SJSA1 (cell line): ENCODE measurements at regions not wholly inside any gene's neighbourhood (a gene's known extent, or its start where the extent isn't known, plus 50 kb on each side); places are given as distances from the start of the nearest gene placed in this dataset.
"Not testable (repeated sequence)": the region's sequence is repeated elsewhere in the genome, so short reads cannot be mapped to it uniquely, and the experiment has no call there.

ENCODE experiments used
- DNase-seq, 2 experiments: peaks; one replicate each; pipeline ENCODE4 v3.0.0-alpha.2; 2015 to 2020; ENCODE audit warnings: low spot score in 2 of 2, low read depth in 1 of 2
- H3K27ac ChIP-seq: fragments of 250-450 bp; sonication (Bioruptor Pico); 2 replicates; pipeline ENCODE4 v1.5.1; 2020; ENCODE audit warnings: mild to moderate bottlenecking, moderate library complexity
- H3K27me3 ChIP-seq: fragments of 250-450 bp; sonication (Bioruptor Pico); replicated peaks from 2 replicates; pipeline ENCODE4 v1.5.1; 2020; ENCODE audit warnings: mild to moderate bottlenecking, moderate library complexity
- H3K36me3 ChIP-seq: fragments of 250-450 bp; sonication (Bioruptor Pico); 2 replicates; pipeline ENCODE4 v1.5.1; 2020; ENCODE audit warnings: mild to moderate bottlenecking
- H3K4me1 ChIP-seq: fragments of 250-450 bp; sonication (Bioruptor Pico); replicated peaks from 2 replicates; pipeline ENCODE4 v1.6.1; 2021; ENCODE audit warnings: mild to moderate bottlenecking
- H3K4me3 ChIP-seq: fragments of 250-450 bp; sonication (Bioruptor Pico); 2 replicates; pipeline ENCODE4 v1.5.1; 2020; ENCODE audit warnings: mild to moderate bottlenecking
- H3K9me3 ChIP-seq: fragments of 250-450 bp; sonication (Bioruptor Pico); replicated peaks from 2 replicates; pipeline ENCODE4 v1.5.1; 2020; ENCODE audit warnings: mild to moderate bottlenecking

- no peaks in the 10 kb centered on the region for H3K9me3 ChIP-seq
- H3K4me1 ChIP-seq, result no peaks in the 10 kb centered on the region
- no peak for DNase-seq
- H3K27ac ChIP-seq, result no peak overlapping the region
- no peaks in the 10 kb centered on the region for H3K27me3 ChIP-seq
- no peaks in the 10 kb centered on the region for H3K36me3 ChIP-seq
- H3K4me3 ChIP-seq, result no peak overlapping the region
These were observed 50.2 kb upstream of the HIVEP1 start for GRCh38 chr6:11961923-11962322.

- no peak for DNase-seq
- H3K4me3 ChIP-seq, result no peak overlapping the region
These were observed 51.0 kb upstream of the HIVEP1 start for GRCh38 chr6:11960909-11961779.

GRCh38 chr6:11956781-11957180 lies 55.3 kb upstream of the HIVEP1 start:
- Histone ChIP-seq H3K4me1 (no peaks in the 10 kb centered on the region), H3K27me3 (no peaks in the 10 kb centered on the region), H3K4me3 (no peak overlapping the region), H3K9me3 (no peaks in the 10 kb centered on the region), H3K27ac (no peak overlapping the region), H3K36me3 (no peaks in the 10 kb centered on the region)
- DNase-seq, result no peak

More at GRCh38 chr6:11960909-11961779, 51.0 kb upstream of the HIVEP1 start:
- H3K27me3 ChIP-seq, result no peaks in the 10 kb centered on the region
- no peaks in the 10 kb centered on the region for H3K4me1 ChIP-seq
- no peak overlapping the region for H3K27ac ChIP-seq
- no peaks in the 10 kb centered on the region for H3K36me3 ChIP-seq
- no peaks in the 10 kb centered on the region for H3K9me3 ChIP-seq

- H3K27me3 ChIP-seq, result no peaks in the 10 kb centered on the region
These were observed 58.5 kb upstream of the HIVEP1 start for GRCh38 chr6:11953641-11954040.

GRCh38 chr6:11952316-11952715 lies 59.8 kb upstream of the HIVEP1 start:
- no peaks in the 10 kb centered on the region for H3K4me1 ChIP-seq
- H3K27ac ChIP-seq, result no peak overlapping the region
- no peak for DNase-seq
- H3K27me3 ChIP-seq, result no peaks in the 10 kb centered on the region
- H3K36me3 ChIP-seq, result no peaks in the 10 kb centered on the region
- H3K4me3 ChIP-seq, result no peak overlapping the region
- H3K9me3 ChIP-seq, result no peaks in the 10 kb centered on the region

More at GRCh38 chr6:11953641-11954040, 58.5 kb upstream of the HIVEP1 start:
- H3K4me1 ChIP-seq, result no peaks in the 10 kb centered on the region
- DNase-seq, result no peak
- no peaks in the 10 kb centered on the region for H3K9me3 ChIP-seq
- H3K27ac ChIP-seq, result no peak overlapping the region
- H3K4me3 ChIP-seq, result no peak overlapping the region
- no peaks in the 10 kb centered on the region for H3K36me3 ChIP-seq

GRCh38 chr6:11951868-11952267 lies 60.2 kb upstream of the HIVEP1 start:
- DNase-seq, result no peak
- H3K27me3 ChIP-seq, result no peaks in the 10 kb centered on the region
- H3K36me3 ChIP-seq, result no peaks in the 10 kb centered on the region
- H3K9me3 ChIP-seq, result no peaks in the 10 kb centered on the region
- no peak overlapping the region for H3K27ac ChIP-seq
- H3K4me1 ChIP-seq, result no peaks in the 10 kb centered on the region
- no peak overlapping the region for H3K4me3 ChIP-seq

- H3K4me3 ChIP-seq, result no peak overlapping the region
- H3K9me3 ChIP-seq, result no peaks in the 10 kb centered on the region
- no peak for DNase-seq
- no peak overlapping the region for H3K27ac ChIP-seq
- H3K27me3 ChIP-seq, result no peaks in the 10 kb centered on the region
- no peaks in the 10 kb centered on the region for H3K36me3 ChIP-seq
- no peaks in the 10 kb centered on the region for H3K4me1 ChIP-seq
These were observed 62.0 kb upstream of the HIVEP1 start for GRCh38 chr6:11950109-11950508.

GRCh38 chr6:11947575-11947974 lies 64.5 kb upstream of the HIVEP1 start:
- Histone ChIP-seq H3K27ac (no peak overlapping the region), H3K36me3 (no peaks in the 10 kb centered on the region), H3K9me3 (no peaks in the 10 kb centered on the region), H3K4me3 (no peak overlapping the region), H3K27me3 (no peaks in the 10 kb centered on the region), H3K4me1 (no peaks in the 10 kb centered on the region)
- no peak for DNase-seq

- Histone ChIP-seq H3K9me3 (no peaks in the 10 kb centered on the region), H3K36me3 (no peaks in the 10 kb centered on the region), H3K27me3 (no peaks in the 10 kb centered on the region), H3K4me1 (no peaks in the 10 kb centered on the region), H3K4me3 (no peak overlapping the region), H3K27ac (no peak overlapping the region)
- no peak for DNase-seq
These were observed 65.0 kb upstream of the HIVEP1 start for GRCh38 chr6:11947063-11947462.

GRCh38 chr6:11944111-11944510 lies 68.0 kb upstream of the HIVEP1 start:
- Histone ChIP-seq H3K27ac (no peak overlapping the region), H3K9me3 (no peaks in the 10 kb centered on the region), H3K27me3 (no peaks in the 10 kb centered on the region), H3K4me3 (no peak overlapping the region), H3K36me3 (no peaks in the 10 kb centered on the region), H3K4me1 (no peaks in the 10 kb centered on the region)
- no peak for DNase-seq

- H3K36me3 ChIP-seq, result no peaks in the 10 kb centered on the region
- no peak for DNase-seq
- no peaks in the 10 kb centered on the region for H3K4me1 ChIP-seq
- H3K27ac ChIP-seq, result no peak overlapping the region
- no peaks in the 10 kb centered on the region for H3K9me3 ChIP-seq
- no peaks in the 10 kb centered on the region for H3K27me3 ChIP-seq
- no peak overlapping the region for H3K4me3 ChIP-seq
These were observed 69.1 kb upstream of the HIVEP1 start for GRCh38 chr6:11943060-11943459.

- no peaks in the 10 kb centered on the region for H3K27me3 ChIP-seq
- no peak for DNase-seq
- H3K27ac ChIP-seq, result no peak overlapping the region
- no peaks in the 10 kb centered on the region for H3K9me3 ChIP-seq
- no peaks in the 10 kb centered on the region for H3K4me1 ChIP-seq
- no peaks in the 10 kb centered on the region for H3K36me3 ChIP-seq
- H3K4me3 ChIP-seq, result no peak overlapping the region
These were observed 69.8 kb upstream of the HIVEP1 start for GRCh38 chr6:11942185-11942864.

GRCh38 chr6:11940532-11941166 lies 71.5 kb upstream of the HIVEP1 start:
- not testable (repeated sequence) for DNase-seq

GRCh38 chr6:11938285-11938890 lies 73.7 kb upstream of the HIVEP1 start:
- Histone ChIP-seq H3K4me3 (no peak overlapping the region), H3K27me3 (no peaks in the 10 kb centered on the region), H3K9me3 (no peaks in the 10 kb centered on the region), H3K36me3 (no peaks in the 10 kb centered on the region), H3K27ac (no peak overlapping the region), H3K4me1 (no peaks in the 10 kb centered on the region)
- no peak for DNase-seq

More at GRCh38 chr6:11940532-11941166, 71.5 kb upstream of the HIVEP1 start:
- not testable (repeated sequence) for H3K4me1 ChIP-seq, H3K36me3 ChIP-seq, H3K4me3 ChIP-seq, H3K27me3 ChIP-seq, H3K9me3 ChIP-seq, H3K27ac ChIP-seq
